Calu3 (cell line): ENCODE measurements at regions not wholly inside any gene's neighbourhood (a gene's known extent, or its start where the extent isn't known, plus 50 kb on each side); places are given as distances from the start of the nearest gene placed in this dataset.

ENCODE experiments used
- BruUV-seq: library from RNA; stranded (reverse); fragments of 400-500 nt; replicated peaks from 2 replicates; lab custom pipeline; 2021; lab: Mats Ljungman, UMichigan
- CTCF ChIA-PET: fragments of 300-600 bp; sonication (Branson Sonifier 250); formaldehyde crosslinking; loops from one replicate; lab custom pipeline; 2022; ENCODE audit warnings: antibody characterized with exemption; lab: Charles Lee
- DNase-seq: peaks from one replicate; pipeline ENCODE4 v3.0.0; 2022
- H3K27ac Mint-ChIP-seq: one replicate; pipeline ENCODE4 v1.8.0; 2022; ENCODE audit warnings: mixed read lengths; ENCODE audit not compliant: unreplicated experiment
- H3K27me3 Mint-ChIP-seq: one replicate; pipeline ENCODE4 v1.8.0; 2022; ENCODE audit warnings: mixed read lengths; ENCODE audit not compliant: unreplicated experiment
- H3K36me3 Mint-ChIP-seq: one replicate; pipeline ENCODE4 v1.8.0; 2022; ENCODE audit warnings: mild to moderate bottlenecking, moderate library complexity, mixed read lengths; ENCODE audit not compliant: insufficient read depth, unreplicated experiment
- H3K4me1 Mint-ChIP-seq: one replicate; pipeline ENCODE4 v1.8.0; 2022; ENCODE audit warnings: mild to moderate bottlenecking, low read depth, mixed read lengths; ENCODE audit not compliant: unreplicated experiment
- H3K4me3 Mint-ChIP-seq: one replicate; pipeline ENCODE4 v1.8.0; 2022; ENCODE audit warnings: mild to moderate bottlenecking, low read depth, moderate library complexity, mixed read lengths; ENCODE audit not compliant: unreplicated experiment
- H3K9me3 Mint-ChIP-seq: one replicate; pipeline ENCODE4 v1.8.0; 2022; ENCODE audit warnings: low read depth, mixed read lengths; ENCODE audit not compliant: unreplicated experiment
- intact Hi-C: fragments of 100-400 bp; cut with micrococcal nuclease; formaldehyde crosslinking; loops from one replicate; pipeline ENCODE4 v1.10.0; 2022; ENCODE audit not compliant: unreplicated experiment
- TF ChIP-seq, protein P1 (sequence below): fragments of 200-600 bp; IDR thresholded peaks from one replicate; pipeline ENCODE4 v1.8.0; 2022; ENCODE audit warnings: antibody characterized with exemption; ENCODE audit not compliant: unreplicated experiment

DNA sequence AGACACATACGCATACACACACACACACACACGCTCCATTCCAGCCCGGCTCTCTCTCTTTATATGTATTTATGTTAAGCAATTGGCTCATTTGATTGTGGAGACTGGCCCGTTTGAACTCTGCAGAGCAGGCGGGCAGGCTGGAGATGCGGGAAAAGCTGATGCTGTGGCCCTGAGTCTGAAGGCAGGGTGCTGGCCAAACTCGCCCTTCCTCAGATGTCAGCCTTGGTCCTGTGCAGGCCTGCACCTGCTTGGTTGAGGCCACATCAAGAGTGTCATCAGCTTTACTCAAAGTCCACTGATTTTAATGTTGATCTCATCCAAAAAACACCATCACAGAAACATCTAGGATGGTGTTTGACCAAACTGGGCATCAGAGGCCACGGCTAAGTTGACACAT is 569.3 kb downstream of the TBC1D22A start:
- no peak for DNase-seq
- TF ChIP-seq, protein P1, sequence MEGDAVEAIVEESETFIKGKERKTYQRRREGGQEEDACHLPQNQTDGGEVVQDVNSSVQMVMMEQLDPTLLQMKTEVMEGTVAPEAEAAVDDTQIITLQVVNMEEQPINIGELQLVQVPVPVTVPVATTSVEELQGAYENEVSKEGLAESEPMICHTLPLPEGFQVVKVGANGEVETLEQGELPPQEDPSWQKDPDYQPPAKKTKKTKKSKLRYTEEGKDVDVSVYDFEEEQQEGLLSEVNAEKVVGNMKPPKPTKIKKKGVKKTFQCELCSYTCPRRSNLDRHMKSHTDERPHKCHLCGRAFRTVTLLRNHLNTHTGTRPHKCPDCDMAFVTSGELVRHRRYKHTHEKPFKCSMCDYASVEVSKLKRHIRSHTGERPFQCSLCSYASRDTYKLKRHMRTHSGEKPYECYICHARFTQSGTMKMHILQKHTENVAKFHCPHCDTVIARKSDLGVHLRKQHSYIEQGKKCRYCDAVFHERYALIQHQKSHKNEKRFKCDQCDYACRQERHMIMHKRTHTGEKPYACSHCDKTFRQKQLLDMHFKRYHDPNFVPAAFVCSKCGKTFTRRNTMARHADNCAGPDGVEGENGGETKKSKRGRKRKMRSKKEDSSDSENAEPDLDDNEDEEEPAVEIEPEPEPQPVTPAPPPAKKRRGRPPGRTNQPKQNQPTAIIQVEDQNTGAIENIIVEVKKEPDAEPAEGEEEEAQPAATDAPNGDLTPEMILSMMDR: no peak
- Mint-ChIP-seq H3K27ac (no peak overlapping the region), H3K4me3 (no peak overlapping the region), H3K27me3 (no peaks in the 10 kb centered on the region), H3K9me3 (peaks cover 6% of the 10 kb centered on the region), H3K36me3 (no peaks in the 10 kb centered on the region), H3K4me1 (peaks cover 61% of the 10 kb centered on the region)
- CTCF ChIA-PET: no interaction called here
- intact Hi-C loops: no loop called here
- BruUV-seq: no TSS peak

DNA sequence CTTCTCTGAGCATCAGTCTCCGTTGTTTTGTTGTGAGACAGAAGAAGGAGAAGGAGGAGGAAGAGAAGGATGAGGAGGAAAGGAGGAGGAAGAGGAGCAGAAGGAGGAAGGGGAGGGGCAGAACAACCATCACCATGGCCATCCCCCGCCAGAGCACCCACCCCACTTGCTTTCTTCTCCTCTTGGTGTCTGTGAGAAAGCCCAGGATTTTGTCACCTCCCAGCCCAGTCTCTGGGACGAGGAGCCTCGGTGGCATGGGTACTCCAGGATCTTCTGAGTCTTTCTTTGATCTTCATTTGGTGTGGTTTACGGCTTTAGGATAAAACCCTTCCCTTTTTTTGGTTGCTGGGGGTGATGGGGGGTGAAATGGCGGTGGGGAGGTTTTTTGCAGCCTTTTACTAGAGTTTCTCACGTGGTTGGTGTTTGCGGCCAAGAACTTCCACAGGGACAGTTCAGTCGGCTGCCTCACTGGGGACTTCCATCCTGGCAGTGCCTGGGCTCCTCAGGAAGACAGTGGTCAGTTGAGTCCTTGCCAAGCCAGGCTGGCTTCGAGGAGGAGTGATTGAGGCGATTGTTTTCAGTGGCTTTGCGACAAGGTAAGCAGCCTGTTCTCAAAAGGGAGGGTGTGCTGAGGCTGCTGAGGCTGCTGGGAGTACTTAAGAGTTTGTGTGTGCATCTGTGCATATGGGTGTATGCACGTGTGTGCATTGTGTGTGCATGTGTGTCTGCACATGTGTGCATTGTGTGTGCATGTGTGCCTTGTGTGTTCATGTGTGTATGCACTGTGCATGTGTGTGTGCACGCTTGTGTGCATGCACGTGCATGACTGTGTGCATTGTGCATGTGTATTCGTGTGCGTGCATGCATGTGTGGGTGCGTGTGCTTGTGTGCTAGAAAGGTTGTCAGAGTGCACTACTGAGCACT is 567.5 kb downstream of the TBC1D22A start:
- BruUV-seq: no TSS peak
- DNase-seq: no peak
- TF ChIP-seq, protein P1: no peak
- no peaks in the 10 kb centered on the region for H3K9me3 Mint-ChIP-seq
- H3K4me1 Mint-ChIP-seq: peaks cover 48% of the 10 kb centered on the region
- intact Hi-C loops: no loop called here
- no peaks in the 10 kb centered on the region for H3K36me3 Mint-ChIP-seq
- CTCF ChIA-PET: no interaction called here
- no peaks in the 10 kb centered on the region for H3K27me3 Mint-ChIP-seq
- peak overlapping the region; percentile 36 for H3K4me3 Mint-ChIP-seq
- H3K27ac Mint-ChIP-seq: peak overlapping the region; percentile 46

DNA sequence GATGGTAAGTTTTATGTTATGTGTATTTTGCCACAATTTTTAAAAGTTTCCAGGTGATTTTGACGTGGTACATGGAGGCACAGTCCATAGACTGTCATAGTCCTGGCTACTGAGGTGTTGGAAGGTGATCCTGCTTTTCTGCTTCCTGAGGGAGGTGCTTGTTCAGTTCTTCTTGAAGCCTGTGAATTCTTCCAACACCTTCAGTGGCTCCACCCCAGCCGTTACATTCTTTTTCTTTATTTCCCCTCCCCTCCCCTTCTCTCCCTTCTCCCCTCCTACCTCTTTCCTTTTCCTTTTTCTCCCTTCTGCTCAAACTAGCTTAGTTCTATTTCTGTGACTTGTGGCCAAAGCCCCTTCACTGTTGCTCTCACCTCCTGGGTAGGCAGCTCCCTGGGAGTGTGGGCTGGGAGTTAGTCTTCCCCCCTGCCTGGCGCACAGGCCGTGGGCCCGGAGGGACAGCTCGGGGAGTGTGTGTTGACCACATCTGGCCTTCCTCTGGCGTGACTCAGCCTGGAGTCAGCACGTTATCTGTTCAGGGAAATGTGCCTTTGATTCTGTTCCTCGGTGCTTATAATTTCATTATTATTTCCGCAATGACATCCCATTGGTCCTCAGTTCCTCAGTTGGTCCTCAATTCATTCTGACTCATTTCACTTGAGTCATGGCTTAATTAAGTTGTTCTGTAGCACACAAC is 566.2 kb downstream of the TBC1D22A start:
- H3K27ac Mint-ChIP-seq: peak overlapping the region; percentile 46
- TF ChIP-seq, protein P1: no peak
- CTCF ChIA-PET: interaction anchor here (0.7 to 1.0 kb wide), 2 partner anchors 8 to 63 kb away, joined by 5 to 10 read pairs; no protein-coding TSS in a partner anchor
- no peaks in the 10 kb centered on the region for H3K9me3 Mint-ChIP-seq
- intact Hi-C loops: no loop called here
- peaks cover 42% of the 10 kb centered on the region for H3K4me1 Mint-ChIP-seq
- peak; percentile 82 for DNase-seq
- H3K4me3 Mint-ChIP-seq: peak overlapping the region; percentile 36
- H3K27me3 Mint-ChIP-seq: no peaks in the 10 kb centered on the region
- no TSS peak for BruUV-seq
- H3K36me3 Mint-ChIP-seq: no peaks in the 10 kb centered on the region

DNA sequence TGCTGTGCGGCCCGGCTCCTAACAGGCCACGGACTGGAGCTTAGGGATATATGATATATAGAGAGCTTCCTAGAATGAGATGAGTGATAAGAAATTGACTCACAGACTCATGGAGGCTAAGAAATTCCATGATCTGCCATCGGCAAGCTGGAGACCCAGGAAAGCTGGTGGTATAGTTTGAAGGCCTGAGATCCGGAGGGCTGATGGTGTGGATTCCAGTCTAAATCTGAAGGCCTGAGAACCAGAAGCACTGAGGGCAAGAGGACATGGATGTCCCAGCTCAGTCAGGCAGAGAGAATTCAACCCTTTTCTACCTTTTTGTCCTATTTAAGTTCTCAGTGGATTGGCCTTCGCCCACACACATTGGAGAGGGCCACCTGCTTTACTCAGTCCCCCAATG is 564.8 kb downstream of the TBC1D22A start:
- H3K36me3 Mint-ChIP-seq: no peaks in the 10 kb centered on the region
- intact Hi-C loops: no loop called here
- CTCF ChIA-PET: no interaction called here
- H3K4me1 Mint-ChIP-seq: peaks cover 30% of the 10 kb centered on the region
- no peaks in the 10 kb centered on the region for H3K9me3 Mint-ChIP-seq
- DNase-seq: no peak
- BruUV-seq: no TSS peak
- TF ChIP-seq, protein P1: no peak
- no peaks in the 10 kb centered on the region for H3K27me3 Mint-ChIP-seq
- no peak overlapping the region for H3K27ac Mint-ChIP-seq
- H3K4me3 Mint-ChIP-seq: no peak overlapping the region
